Upper lobe of left lung (tissue), 6 donors: ENCODE measurements at regions not wholly inside any gene's neighbourhood (a gene's known extent, or its start where the extent isn't known, plus 50 kb on each side); places are given as distances from the start of the nearest gene placed in this dataset.

Experiments used
- ATAC-seq, 2 donors: fragments of 200-7000 bp; cut with Tn5 transposase; one replicate each; pipeline ENCODE4 v1.9.1; 2022; ENCODE audit warnings: mild to moderate bottlenecking in 2 of 2, moderate library complexity in 2 of 2; ENCODE audit not compliant: low FRiP score in 2 of 2
- DNase-seq, 2 donors: peaks; one replicate each; pipeline ENCODE4 v3.0.0-alpha.2; 2019 to 2020
- H3K27ac ChIP-seq, 4 donors: fragments of 200-600 bp; sonication (generic); one replicate each; pipeline ENCODE4 v1.5.1; 2016 to 2019
- H3K27me3 ChIP-seq, 4 donors: fragments of 200-600 bp; sonication (generic); one replicate each; pipeline ENCODE4 v1.5.1; 2017 to 2019
- H3K36me3 ChIP-seq, 4 donors: fragments of 200-600 bp; sonication (generic); one replicate each; pipeline ENCODE4 v1.5.1; 2016 to 2019
- H3K4me1 ChIP-seq, 4 donors: fragments of 200-600 bp; sonication (generic); one replicate each; pipeline ENCODE4 v1.5.1; 2018 to 2019
- H3K4me3 ChIP-seq, 4 donors: fragments of 200-600 bp; sonication (generic); one replicate each; pipeline ENCODE4 v1.5.1; 2017 to 2019; ENCODE audit warnings: mild to moderate bottlenecking in 2 of 4, moderate library complexity in 1 of 4
- H3K9me3 ChIP-seq, 4 donors: fragments of 200-600 bp; sonication (generic); one replicate each; pipeline ENCODE4 v1.5.1; 2018 to 2019
- EP300 ChIP-seq, 4 donors: sonication (generic); formaldehyde crosslinking; IDR thresholded peaks; one replicate each; pipeline ENCODE4 v1.5.1; 2017; ENCODE audit warnings: antibody characterized with exemption in 4 of 4, control low read depth in 2 of 4
- POLR2A ChIP-seq, 4 donors: fragments of 450-650 bp; IDR thresholded peaks; one replicate each; pipeline ENCODE4 v1.5.1; 2016 to 2017; ENCODE audit warnings: antibody characterized with exemption in 4 of 4, mild to moderate bottlenecking in 2 of 4
- POLR2AphosphoS5 ChIP-seq, 2 donors: sonication (generic); formaldehyde crosslinking; IDR thresholded peaks; one replicate each; pipeline ENCODE4 v1.5.1; 2017; ENCODE audit warnings: antibody characterized with exemption in 2 of 2
- WGBS, 2 donors: methylation state at CpG; one replicate each; pipeline ENCODE4 v1.1.5; 2017 to 2018; 5-methylcytosine and 5-hydroxymethylcytosine counted together
- TF ChIP-seq, protein P1 (sequence below), 6 experiments: fragments of 450-650 bp in 4 of 6; fragments of 200-600 bp in 2 of 6; sonication (generic) in 2 of 6; IDR thresholded peaks; one replicate each; pipeline ENCODE4 v1.5.1; 2016 to 2019; ENCODE audit warnings: antibody characterized with exemption in 6 of 6
- donor health status: DM: no; HTN: no; CAD: no; lungs with moderate emphysema.
- donor health status: DM: no; HTN: yes; CAD: no; lungs with severe emphysema.

DNA sequence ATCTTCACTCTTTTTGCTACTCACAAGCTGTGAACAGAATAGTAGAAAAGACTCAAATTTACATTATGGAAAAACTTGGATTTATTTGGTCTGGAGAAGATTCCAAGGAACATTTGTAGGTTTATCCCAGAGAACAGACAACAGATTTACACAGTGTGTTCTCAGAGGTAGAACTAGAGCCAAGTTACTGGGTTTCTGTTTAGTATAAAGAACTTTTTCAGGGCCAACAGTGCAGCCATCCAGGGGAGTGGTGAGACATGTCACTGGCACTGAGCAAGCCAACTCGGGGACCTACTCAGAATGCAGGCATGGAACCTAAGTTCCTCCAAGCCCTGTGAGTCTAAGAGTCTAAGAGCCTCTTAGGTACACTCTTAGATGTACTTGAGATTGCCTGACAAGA, 142.6 kb downstream of the OMA1 start:
- Histone ChIP-seq H3K9me3 (no peaks in the 10 kb centered on the region), H3K4me1 (no peaks in the 10 kb centered on the region), H3K27me3 (no peaks in the 10 kb centered on the region), H3K36me3 (no peaks in the 10 kb centered on the region), H3K4me3 (no peak overlapping the region), H3K27ac (no peak overlapping the region)
- WGBS, 2 donors: 56 to 78% methylated on average over 1 of the region's 1 CpG
- no peak for DNase-seq
- no peak for ATAC-seq
- TF ChIP-seq, protein P1, sequence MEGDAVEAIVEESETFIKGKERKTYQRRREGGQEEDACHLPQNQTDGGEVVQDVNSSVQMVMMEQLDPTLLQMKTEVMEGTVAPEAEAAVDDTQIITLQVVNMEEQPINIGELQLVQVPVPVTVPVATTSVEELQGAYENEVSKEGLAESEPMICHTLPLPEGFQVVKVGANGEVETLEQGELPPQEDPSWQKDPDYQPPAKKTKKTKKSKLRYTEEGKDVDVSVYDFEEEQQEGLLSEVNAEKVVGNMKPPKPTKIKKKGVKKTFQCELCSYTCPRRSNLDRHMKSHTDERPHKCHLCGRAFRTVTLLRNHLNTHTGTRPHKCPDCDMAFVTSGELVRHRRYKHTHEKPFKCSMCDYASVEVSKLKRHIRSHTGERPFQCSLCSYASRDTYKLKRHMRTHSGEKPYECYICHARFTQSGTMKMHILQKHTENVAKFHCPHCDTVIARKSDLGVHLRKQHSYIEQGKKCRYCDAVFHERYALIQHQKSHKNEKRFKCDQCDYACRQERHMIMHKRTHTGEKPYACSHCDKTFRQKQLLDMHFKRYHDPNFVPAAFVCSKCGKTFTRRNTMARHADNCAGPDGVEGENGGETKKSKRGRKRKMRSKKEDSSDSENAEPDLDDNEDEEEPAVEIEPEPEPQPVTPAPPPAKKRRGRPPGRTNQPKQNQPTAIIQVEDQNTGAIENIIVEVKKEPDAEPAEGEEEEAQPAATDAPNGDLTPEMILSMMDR (IDR thresholded peaks at IDR 0.05): no peak
- TF ChIP-seq POLR2A (IDR thresholded peaks at IDR 0.05) (no peak), EP300 (IDR thresholded peaks at IDR 0.05) (no peak), POLR2AphosphoS5 (IDR thresholded peaks at IDR 0.05) (no peak)

DNA sequence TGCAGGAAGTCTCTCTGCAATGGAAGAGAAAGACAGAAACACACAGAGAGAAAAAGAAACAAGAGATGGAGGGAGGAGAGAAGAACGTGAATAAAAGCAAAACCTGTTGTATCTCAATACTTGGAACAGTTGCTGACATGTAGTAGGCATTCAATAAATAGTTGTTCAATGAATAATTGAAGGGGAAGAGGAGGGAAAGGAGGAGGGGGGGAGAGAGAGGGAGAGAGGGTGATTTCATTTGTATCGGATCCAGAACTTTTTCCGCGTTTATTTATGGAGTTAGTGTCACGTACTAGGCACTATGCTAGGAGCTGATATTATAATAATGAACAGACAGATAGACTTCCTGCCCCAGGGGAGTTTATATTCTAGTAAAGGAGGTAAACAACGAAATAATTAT, 144.1 kb downstream of the OMA1 start:
- no peaks in the 10 kb centered on the region for H3K27me3 ChIP-seq
- H3K4me3 ChIP-seq: no peak overlapping the region
- TF ChIP-seq POLR2A (IDR thresholded peaks at IDR 0.05) (no peak), EP300 (IDR thresholded peaks at IDR 0.05) (no peak), POLR2AphosphoS5 (IDR thresholded peaks at IDR 0.05) (no peak)
- TF ChIP-seq, protein P1 (IDR thresholded peaks at IDR 0.05): no peak
- H3K9me3 ChIP-seq: no peaks in the 10 kb centered on the region
- DNase-seq (no peak), ATAC-seq (no peak)
- no peak overlapping the region for H3K27ac ChIP-seq
- WGBS, 2 donors: 59 to 63% methylated on average over 6 of the region's 6 CpGs
- no peaks in the 10 kb centered on the region for H3K36me3 ChIP-seq
- H3K4me1 ChIP-seq: no peaks in the 10 kb centered on the region

DNA sequence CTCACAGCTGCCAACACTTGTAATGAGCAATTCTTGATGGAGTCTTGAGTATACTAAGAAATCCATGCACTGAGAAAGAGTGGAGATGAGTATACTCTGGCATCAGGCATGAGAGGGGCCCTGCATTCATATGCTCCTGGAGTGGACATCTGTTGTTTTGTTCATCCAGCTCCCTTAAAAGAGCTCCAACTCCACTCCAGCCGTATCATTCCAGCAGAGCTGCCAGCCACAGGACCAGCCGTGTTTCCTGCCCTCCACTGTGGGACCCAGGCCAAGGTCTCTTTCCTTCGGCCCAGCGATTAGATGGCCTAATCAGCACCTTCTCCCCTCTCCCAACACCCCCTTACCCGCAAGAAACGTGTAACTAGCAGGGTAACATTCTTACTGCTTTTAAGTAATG, 144.5 kb downstream of the OMA1 start:
- WGBS, 2 donors: 64 to 70% methylated on average over 6 of the region's 6 CpGs
- DNase-seq (no peak), ATAC-seq (no peak)
- Histone ChIP-seq H3K27me3 (no peaks in the 10 kb centered on the region), H3K36me3 (no peaks in the 10 kb centered on the region), H3K4me3 (no peak overlapping the region), H3K9me3 (no peaks in the 10 kb centered on the region), H3K4me1 (no peaks in the 10 kb centered on the region), H3K27ac (no peak overlapping the region)
- TF ChIP-seq, protein P1 (IDR thresholded peaks at IDR 0.05): no peak
- TF ChIP-seq POLR2AphosphoS5 (IDR thresholded peaks at IDR 0.05) (no peak), EP300 (IDR thresholded peaks at IDR 0.05) (no peak), POLR2A (IDR thresholded peaks at IDR 0.05) (no peak)

DNA sequence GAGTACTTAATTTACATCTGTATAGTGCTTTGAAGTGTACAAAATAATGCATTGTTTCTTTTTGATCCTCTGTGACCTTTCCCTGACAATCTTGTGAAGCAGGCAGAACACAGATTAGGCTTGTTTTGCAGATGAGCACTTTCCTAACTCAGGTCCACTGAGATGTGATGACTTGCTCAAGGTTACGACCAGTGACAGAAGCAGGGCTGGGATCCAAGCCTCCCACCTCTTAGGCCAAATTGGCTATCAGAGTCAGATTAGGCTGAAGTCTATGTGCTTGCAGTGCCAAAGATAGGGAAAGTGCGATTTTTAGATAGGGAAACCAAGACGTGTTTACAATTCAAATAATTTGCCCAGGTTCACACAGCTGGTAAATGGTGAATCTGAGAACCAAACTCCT, 147.3 kb downstream of the OMA1 start:
- no peak for ATAC-seq
- Histone ChIP-seq H3K36me3 (no peaks in the 10 kb centered on the region), H3K9me3 (no peaks in the 10 kb centered on the region), H3K4me3 (no peak overlapping the region), H3K27ac (no peak overlapping the region), H3K27me3 (no peaks in the 10 kb centered on the region), H3K4me1 (peaks cover 0 to 8% (median 2%) of the 10 kb centered on the region in 4 donors)
- no peak for TF ChIP-seq POLR2A (IDR thresholded peaks at IDR 0.05)
- TF ChIP-seq EP300 (IDR thresholded peaks at IDR 0.05): no peak
- TF ChIP-seq, protein P1 (IDR thresholded peaks at IDR 0.05): no peak
- TF ChIP-seq POLR2AphosphoS5 (IDR thresholded peaks at IDR 0.05): no peak
- 72 to 88% methylated on average over 3 of the region's 3 CpGs for WGBS, 2 donors
- no peak for DNase-seq

DNA sequence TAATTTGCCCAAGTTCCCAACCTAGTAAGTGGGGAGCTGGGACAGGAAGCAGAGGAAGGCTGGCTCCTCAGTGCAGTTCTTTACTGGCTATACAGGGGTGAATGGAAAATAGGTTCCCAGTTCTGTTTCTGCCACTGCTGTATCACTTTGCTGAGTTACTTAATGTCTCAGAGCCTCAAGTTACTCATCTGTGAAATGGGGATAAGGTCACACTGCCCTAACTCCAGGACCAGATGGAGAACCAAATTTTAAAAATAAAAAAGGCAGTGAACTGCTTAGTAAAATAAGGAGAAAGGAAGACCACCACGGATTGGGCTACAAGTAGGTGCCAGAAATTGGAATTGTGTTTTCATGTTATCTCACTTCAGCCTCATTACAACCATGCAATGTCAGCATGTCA, 147.8 kb downstream of the OMA1 start:
- no peak for ATAC-seq
- H3K4me3 ChIP-seq: no peak overlapping the region
- 74 to 92% methylated on average over 1 of the region's 1 CpG for WGBS, 2 donors
- no peaks in the 10 kb centered on the region for H3K27me3 ChIP-seq
- H3K27ac ChIP-seq: no peak overlapping the region
- no peaks in the 10 kb centered on the region for H3K9me3 ChIP-seq
- no peaks in the 10 kb centered on the region for H3K36me3 ChIP-seq
- TF ChIP-seq POLR2A (IDR thresholded peaks at IDR 0.05): no peak
- DNase-seq: no peak
- H3K4me1 ChIP-seq: peaks cover 0 to 8% (median 2%) of the 10 kb centered on the region in 4 donors
